Endothelial cell of hepatic sinusoid (primary cell): ENCODE measurements at regions not wholly inside any gene's neighbourhood (a gene's known extent, or its start where the extent isn't known, plus 50 kb on each side); places are given as distances from the start of the nearest gene placed in this dataset.
"Not testable (repeated sequence)": the region's sequence is repeated elsewhere in the genome, so short reads cannot be mapped to it uniquely, and the experiment has no call there.

Experiments
- in situ Hi-C: cut with HindIII; loops from 2 replicates; pipeline ENCODE4 v1.10.0; 2017; ENCODE audit warnings: low sequenced_read_pairs

DNA sequence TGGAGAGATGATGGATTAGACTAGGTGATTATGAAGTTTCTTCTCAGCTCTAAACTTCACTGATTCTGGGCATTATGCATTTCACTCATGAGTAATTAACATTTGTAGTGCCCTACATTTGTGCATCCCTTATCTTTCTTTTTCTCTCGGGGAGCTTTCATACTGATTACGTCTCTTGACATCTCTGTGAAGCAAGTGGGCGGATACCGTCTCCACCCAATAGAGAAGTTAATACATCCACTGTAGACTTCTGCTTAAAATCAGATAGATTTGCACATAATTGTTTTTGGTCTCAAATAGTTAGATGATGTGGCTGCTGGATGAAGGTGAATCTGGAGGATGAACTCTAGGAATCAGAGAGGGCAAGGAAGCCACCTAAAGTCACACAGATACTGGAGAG, 653.6 kb upstream of the EEF2KMT start:
- in situ Hi-C loops = no loop called here

GRCh38 chr16:5750439-5750838, 652.8 kb upstream of the EEF2KMT start:
- in situ Hi-C loops = not testable (repeated sequence)

DNA sequence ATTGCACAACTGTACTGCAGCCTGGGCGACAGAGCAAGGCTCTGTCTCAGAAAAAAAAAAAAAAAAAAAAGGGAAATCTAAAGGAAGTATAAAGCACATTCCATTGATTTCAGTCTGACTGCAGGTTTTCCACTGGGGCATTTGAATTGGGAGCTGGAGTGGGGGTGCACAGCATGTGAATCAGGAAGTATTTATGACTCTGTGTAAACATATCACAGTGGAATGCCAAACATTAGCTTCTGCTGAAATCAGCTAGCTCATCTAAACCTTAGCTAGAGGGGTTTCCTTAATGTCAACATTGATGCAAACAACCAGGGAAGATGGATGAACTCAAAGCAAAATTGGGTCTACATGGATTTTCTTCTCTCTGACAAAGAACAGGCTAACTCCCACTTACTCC, 641.0 kb upstream of the EEF2KMT start:
- in situ Hi-C loops = no loop called here

GRCh38 chr16:5736209-5736930, 638.8 kb upstream of the EEF2KMT start:
- in situ Hi-C loops = no loop called here

GRCh38 chr16:5735444-5735843, 637.8 kb upstream of the EEF2KMT start:
- in situ Hi-C loops = no loop called here

GRCh38 chr16:5730783-5731182, 633.2 kb upstream of the EEF2KMT start:
- in situ Hi-C loops = no loop called here

DNA sequence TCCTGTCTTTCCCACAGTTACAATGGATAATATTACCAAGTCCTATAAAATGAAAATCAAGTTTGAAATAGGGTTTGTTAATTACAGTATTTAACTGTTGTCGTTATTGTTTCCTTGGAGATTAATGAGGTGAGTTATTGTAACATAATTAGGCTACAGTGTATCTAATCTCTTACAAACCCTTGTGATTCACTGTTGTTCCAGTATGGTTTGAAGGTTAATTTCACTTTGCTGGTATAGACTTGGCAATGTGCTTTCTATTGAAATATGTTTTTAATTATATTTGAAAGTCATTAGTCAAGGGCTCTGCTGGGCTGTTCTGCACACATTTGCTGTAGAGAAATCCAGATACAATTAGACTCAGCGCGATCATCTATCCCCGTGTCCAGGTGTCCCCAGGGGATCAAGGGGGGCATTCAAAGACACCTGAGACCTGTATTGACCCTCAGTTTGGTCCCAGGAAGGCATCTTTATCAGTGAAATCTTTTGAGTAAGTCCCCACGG, 624.6 kb upstream of the EEF2KMT start:
- in situ Hi-C loops = no loop called here

- in situ Hi-C loops = no loop called here
Measured at GRCh38 chr16:5715155-5715554, 617.6 kb upstream of the EEF2KMT start.

- in situ Hi-C loops = no loop called here
Measured at GRCh38 chr16:5709889-5710288, 612.3 kb upstream of the EEF2KMT start.

- in situ Hi-C loops = no loop called here
Measured at GRCh38 chr16:5706211-5706610, 608.6 kb upstream of the EEF2KMT start.

GRCh38 chr16:5704271-5704670, 606.7 kb upstream of the EEF2KMT start:
- in situ Hi-C loops = no loop called here

DNA sequence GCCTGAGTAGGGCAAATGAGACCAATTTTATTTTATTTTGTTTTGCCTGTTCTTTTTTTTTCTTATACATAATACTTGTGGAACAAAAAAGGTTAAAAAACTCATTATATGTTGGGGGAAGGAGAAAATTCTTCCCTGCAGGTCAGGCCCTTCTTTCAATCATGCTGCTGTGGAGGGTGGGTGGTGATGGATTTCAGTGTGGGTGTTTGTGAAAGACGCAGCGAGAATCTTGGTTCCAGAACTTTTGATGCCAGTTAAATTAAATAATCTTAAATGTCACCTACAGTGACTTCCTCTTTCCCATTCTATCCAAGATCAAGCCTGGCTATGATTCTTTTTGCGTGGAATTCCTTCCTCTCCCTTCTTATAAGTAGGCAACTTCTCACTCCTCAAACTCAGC, 595.8 kb upstream of the EEF2KMT start:
- in situ Hi-C loops = no loop called here

GRCh38 chr16:5681966-5682365, 584.4 kb upstream of the EEF2KMT start:
- in situ Hi-C loops = no loop called here

- in situ Hi-C loops = no loop called here
Measured at GRCh38 chr16:5678371-5678770, 580.8 kb upstream of the EEF2KMT start.

GRCh38 chr16:5671421-5671820, 573.8 kb upstream of the EEF2KMT start:
- in situ Hi-C loops = no loop called here

DNA sequence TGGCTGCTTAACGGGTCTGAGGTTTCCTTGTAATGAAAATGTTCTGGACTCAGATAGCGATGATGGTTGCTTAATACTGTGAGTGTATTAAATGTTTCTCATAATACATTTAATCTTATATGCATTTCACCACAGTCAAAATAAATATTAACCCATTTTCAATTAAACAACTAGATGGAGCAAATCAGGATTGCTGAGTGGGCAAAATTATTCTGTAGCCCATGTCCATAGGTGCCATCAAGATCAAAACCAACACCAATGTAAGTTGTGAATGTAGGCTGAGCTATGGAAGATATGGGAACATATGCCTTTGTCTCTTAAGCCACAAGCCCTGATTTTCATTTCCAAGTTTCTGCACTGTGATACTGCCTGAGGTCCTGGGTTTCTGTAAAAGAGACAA, 572.6 kb upstream of the EEF2KMT start:
- in situ Hi-C loops = no loop called here

DNA sequence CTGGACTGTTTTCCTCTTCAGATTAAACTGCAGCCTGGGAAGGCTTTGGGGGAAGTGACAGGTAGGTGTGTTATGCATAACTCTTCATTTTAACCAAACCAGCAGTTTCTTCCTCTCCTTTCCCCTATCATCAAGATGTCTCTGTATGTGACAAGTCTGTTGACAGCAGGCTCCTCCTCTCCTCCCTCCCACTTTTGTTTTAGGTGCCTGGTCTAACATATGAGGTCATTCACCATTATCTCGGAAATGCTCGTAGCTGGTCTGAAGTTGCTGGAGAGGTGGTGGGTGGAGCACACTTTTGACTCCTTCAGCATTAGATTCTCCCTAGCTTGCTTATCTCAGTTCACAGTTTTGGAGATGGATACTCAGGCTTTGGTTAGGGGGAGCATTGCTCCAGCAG, 571.0 kb upstream of the EEF2KMT start:
- in situ Hi-C loops = no loop called here

- in situ Hi-C loops = no loop called here
Measured at GRCh38 chr16:5665834-5666233, 568.2 kb upstream of the EEF2KMT start.

GRCh38 chr16:5653789-5654188, 556.2 kb upstream of the EEF2KMT start:
- in situ Hi-C loops = no loop called here

DNA sequence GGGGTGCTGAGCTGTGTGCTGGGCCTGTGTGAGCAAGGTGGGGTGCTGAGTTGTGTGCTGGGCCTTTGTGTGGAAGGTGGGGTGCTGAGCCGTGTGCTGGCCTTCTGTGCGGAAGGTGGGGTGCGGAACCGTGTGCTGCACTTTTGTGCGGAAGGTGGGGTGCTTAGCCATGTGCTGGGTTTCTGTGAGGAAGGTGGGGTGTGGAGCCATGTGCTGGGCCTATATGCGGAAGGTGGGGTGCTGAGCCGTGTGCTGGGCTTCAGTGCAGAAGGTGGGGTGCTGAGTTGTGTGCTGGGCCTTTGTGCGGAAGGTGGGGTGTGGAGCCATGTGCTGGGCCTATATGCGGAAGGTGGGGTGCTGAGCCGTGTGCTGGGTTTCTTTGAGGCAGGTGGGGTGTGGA, 555.4 kb upstream of the EEF2KMT start:
- in situ Hi-C loops = no loop called here

- in situ Hi-C loops = no loop called here
Measured at GRCh38 chr16:5649762-5650743, 552.5 kb upstream of the EEF2KMT start.

DNA sequence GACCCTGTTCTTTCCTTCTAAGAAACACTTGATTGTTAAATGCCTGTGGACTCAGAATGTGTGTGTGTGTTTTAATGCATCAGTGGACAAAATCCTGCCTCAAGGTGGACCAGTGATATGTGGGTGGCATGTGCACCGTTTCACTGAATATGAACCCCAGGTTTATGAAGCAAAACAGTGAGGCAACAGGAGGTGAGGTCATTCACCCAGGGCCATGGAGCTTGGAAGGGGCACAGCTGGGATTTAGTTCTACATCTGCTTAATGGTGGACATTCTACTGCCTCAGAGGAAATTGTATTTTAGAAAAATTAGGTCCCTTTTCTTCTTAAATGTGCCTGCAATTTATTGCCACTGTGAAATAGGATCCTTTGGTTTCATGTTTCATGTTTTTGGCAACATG, 549.5 kb upstream of the EEF2KMT start:
- in situ Hi-C loops = no loop called here
